ENCODE measurements at regions not wholly inside any gene's neighbourhood (a gene's known extent, or its start where the extent isn't known, plus 50 kb on each side); places are given as distances from the start of the nearest gene placed in this dataset.

DNA sequence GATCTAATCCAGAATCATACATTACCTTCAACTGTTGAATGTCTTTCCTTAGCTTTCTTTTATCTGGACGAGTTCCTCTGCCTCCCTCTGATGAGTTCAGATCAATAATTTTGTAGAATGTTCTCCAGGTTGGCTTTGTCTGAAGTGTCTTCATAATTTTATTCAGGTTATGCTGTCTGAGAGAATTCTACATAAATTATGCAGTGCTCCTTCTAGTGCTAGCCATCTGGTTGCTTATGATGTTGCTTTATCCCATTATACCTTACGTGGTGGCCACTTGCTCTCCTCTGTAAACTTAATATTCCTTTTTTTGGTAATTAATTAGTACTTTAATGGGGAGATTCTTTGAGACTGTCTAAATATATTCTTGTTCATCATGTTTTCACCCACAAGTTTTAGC is 67.7 kb upstream of the PTCHD4 start:
- TF ChIP-seq TAF1 (IDR thresholded peaks at IDR 0.05; ENCODE audit: low read depth), result no peak
- TF ChIP-seq, protein P1, sequence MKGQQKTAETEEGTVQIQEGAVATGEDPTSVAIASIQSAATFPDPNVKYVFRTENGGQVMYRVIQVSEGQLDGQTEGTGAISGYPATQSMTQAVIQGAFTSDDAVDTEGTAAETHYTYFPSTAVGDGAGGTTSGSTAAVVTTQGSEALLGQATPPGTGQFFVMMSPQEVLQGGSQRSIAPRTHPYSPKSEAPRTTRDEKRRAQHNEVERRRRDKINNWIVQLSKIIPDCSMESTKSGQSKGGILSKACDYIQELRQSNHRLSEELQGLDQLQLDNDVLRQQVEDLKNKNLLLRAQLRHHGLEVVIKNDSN (IDR thresholded peaks at IDR 0.05), result no peak
- TF ChIP-seq ZBTB7A (IDR thresholded peaks at IDR 0.05; ENCODE audit: low read depth), result no peak

DNA sequence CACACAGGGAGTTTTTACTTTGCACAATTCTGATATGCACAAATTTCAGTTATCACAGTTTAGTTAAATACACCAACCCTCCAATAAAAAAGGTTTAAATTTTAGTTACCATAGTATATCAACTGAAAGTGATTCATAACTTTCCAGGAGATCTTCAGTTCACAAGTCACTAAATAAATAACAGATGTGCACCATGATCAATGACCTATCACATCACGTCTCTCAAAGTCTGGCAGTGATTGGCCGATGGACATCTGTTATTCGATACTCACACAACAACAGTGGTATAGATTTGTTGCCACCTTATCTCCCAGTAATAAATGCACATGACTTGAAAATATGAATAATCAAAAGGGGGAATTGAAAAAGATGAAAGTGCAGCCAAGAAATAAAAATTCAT is 66.8 kb upstream of the PTCHD4 start:
- TF ChIP-seq TCF12 (IDR thresholded peaks at IDR 0.05; ENCODE audit: low read depth), result no peak
- TF ChIP-seq YY1 (IDR thresholded peaks at IDR 0.05; ENCODE audit: low read depth), result no peak
- TF ChIP-seq TAF1 (IDR thresholded peaks at IDR 0.05; ENCODE audit: low read depth), result no peak
- no peak for TF ChIP-seq TEAD4 (IDR thresholded peaks at IDR 0.05)
- TF ChIP-seq ZBTB7A (IDR thresholded peaks at IDR 0.05; ENCODE audit: low read depth), result no peak
- no peak for TF ChIP-seq EGR1 (IDR thresholded peaks at IDR 0.05)
- no peak for TF ChIP-seq FOXM1 (IDR thresholded peaks at IDR 0.05; ENCODE audit: borderline replicate concordance, low read depth)
- TF ChIP-seq, protein P1 (IDR thresholded peaks at IDR 0.05), result no peak

DNA sequence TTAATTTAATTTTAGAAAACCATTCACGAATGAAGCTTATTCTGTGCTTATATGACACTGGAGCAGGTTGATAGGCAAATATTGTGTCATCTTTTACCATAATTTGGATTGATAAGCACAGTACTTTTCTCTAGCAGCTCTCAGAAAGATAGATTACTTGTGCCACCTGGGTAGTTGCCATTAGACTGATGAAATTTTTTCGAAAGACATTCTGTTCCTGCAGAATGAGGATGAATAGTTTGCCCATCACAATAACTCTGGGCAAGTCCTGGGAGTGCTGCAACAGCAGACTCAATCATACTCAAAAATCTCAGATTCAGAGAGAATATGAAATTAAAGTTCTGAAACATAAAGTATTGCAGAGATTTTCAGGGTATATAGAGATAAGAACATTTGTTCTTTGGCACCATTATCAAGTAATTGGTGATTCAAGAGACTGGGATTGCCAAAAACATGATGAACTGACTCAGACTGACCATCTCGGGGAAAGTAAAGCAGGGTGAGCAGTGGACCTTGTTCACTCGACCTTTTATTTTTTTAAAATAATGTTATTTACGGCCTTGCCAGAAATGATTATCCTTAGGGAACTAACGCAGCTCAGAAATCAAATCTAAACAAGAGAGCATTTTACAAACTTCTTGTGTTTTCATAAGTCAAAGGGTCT is 65.8 kb upstream of the PTCHD4 start:
- no peak for TF ChIP-seq YY1 (IDR thresholded peaks at IDR 0.05; ENCODE audit: low read depth)

DNA sequence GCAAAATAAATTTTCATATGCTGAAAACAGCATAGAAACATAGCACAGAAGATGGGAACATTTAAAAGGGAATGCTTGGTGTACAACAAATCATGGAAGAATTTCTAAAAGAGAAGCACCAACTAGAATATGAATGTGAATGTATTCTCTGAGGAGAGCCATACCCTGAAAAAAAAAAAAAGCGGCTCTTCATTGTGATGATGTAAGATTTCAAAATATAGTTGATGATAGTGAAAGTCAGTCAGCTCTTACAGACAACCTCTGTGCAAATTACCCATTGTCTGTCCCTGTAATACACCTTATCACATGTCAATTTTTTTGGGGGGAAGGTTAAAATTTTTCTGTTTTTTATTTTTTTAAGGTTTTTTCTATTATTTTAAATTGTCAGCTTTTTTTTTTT is 58.6 kb upstream of the PTCHD4 start:
- TF ChIP-seq YY1 (IDR thresholded peaks at IDR 0.05; ENCODE audit: low read depth), result no peak
- no peak for TF ChIP-seq TEAD4 (IDR thresholded peaks at IDR 0.05)
- no peak for TF ChIP-seq ZBTB7A (IDR thresholded peaks at IDR 0.05; ENCODE audit: low read depth)
- no peak for TF ChIP-seq CEBPB (IDR thresholded peaks at IDR 0.05)
- TF ChIP-seq, protein P2, sequence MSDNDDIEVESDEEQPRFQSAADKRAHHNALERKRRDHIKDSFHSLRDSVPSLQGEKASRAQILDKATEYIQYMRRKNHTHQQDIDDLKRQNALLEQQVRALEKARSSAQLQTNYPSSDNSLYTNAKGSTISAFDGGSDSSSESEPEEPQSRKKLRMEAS (IDR thresholded peaks at IDR 0.05), result no peak
- TF ChIP-seq EGR1 (IDR thresholded peaks at IDR 0.05), result no peak

All from Ishikawa (cell line).